HEK293 (cell line): ENCODE measurements at regions not wholly inside any gene's neighbourhood (a gene's known extent, or its start where the extent isn't known, plus 50 kb on each side); places are given as distances from the start of the nearest gene placed in this dataset.

Source experiments
- CTCF ChIA-PET: fragments of 350-600 bp; formaldehyde crosslinking; extraction: SDS; loops from one replicate; lab custom pipeline; 2021; ENCODE audit warnings: antibody characterized with exemption; lab: Yijun Ruan, JAX
- POLR2A ChIA-PET: fragments of 300-600 bp; formaldehyde crosslinking; extraction: SDS; loops from one replicate; lab custom pipeline; 2020; ENCODE audit warnings: antibody characterized with exemption, inconsistent platforms; lab: Yijun Ruan, JAX
- H3K27ac ChIP-seq: fragments of 200-500 bp; sonication (Bioruptor generic); 2 replicates; pipeline ENCODE4 v1.5.1; 2014; ENCODE audit warnings: low read depth, low read length, control low read depth, inconsistent platforms; ENCODE audit errors: extremely low read depth
- H3K36me3 ChIP-seq, 2 experiments: fragments of 200-500 bp in 1 of 2; sonication (Bioruptor generic) in 1 of 2; 1 replicate in 1 of 2; 2 replicates in 1 of 2; pipeline ENCODE4 v1.5.1; 2014 to 2017; ENCODE audit warnings: inconsistent platforms in 2 of 2, low read length in 2 of 2; ENCODE audit not compliant: control insufficient read depth in 2 of 2, insufficient read depth in 1 of 2
- H3K4me1 ChIP-seq: fragments of 200-500 bp; sonication (Bioruptor generic); 2 replicates; pipeline ENCODE4 v1.5.1; 2014; ENCODE audit warnings: mild to moderate bottlenecking, low read length, inconsistent platforms; ENCODE audit not compliant: control insufficient read depth, insufficient read depth
- H3K4me3 ChIP-seq: 2 replicates; pipeline ENCODE4 v1.5.1; 2011; ENCODE audit warnings: low read depth, mild to moderate bottlenecking, control low read depth, low read length, moderate library complexity
- H3K9me3 ChIP-seq: fragments of 200-500 bp; sonication (Bioruptor generic); 2 replicates; pipeline ENCODE4 v1.5.1; 2014; ENCODE audit warnings: low read depth, low read length, inconsistent platforms; ENCODE audit not compliant: control insufficient read depth, insufficient read depth
- KLF17 ChIP-seq: fragments of 450-650 bp; formaldehyde crosslinking; IDR thresholded peaks from 2 replicates; pipeline ENCODE4 v1.5.1; 2016; ENCODE audit warnings: missing biosample characterization, missing genetic modification characterization
- OVOL3 ChIP-seq: fragments of 450-650 bp; formaldehyde crosslinking; IDR thresholded peaks from 2 replicates; pipeline ENCODE4 v1.5.1; 2016; ENCODE audit warnings: missing biosample characterization, missing genetic modification characterization
- PRDM2 ChIP-seq: fragments of 450-650 bp; formaldehyde crosslinking; IDR thresholded peaks from 2 replicates; pipeline ENCODE4 v1.5.1; 2016; ENCODE audit warnings: missing biosample characterization, missing genetic modification characterization, borderline replicate concordance
- SALL2 ChIP-seq: fragments of 450-650 bp; formaldehyde crosslinking; IDR thresholded peaks from 2 replicates; pipeline ENCODE4 v1.5.0; 2017; ENCODE audit warnings: missing biosample characterization, mild to moderate bottlenecking, missing genetic modification characterization, borderline replicate concordance
- SP3 ChIP-seq: fragments of 450-650 bp; formaldehyde crosslinking; IDR thresholded peaks from 2 replicates; pipeline ENCODE4 v1.5.1; 2016; ENCODE audit warnings: missing biosample characterization, missing genetic modification characterization
- SP7 ChIP-seq: fragments of 450-650 bp; formaldehyde crosslinking; IDR thresholded peaks from 2 replicates; pipeline ENCODE4 v1.5.1; 2016; ENCODE audit warnings: missing biosample characterization, missing genetic modification characterization
- ZBTB21 ChIP-seq: fragments of 450-650 bp; formaldehyde crosslinking; IDR thresholded peaks from 2 replicates; pipeline ENCODE4 v1.5.1; 2017; ENCODE audit warnings: missing biosample characterization, missing genetic modification characterization
- ZBTB6 ChIP-seq: fragments of 450-650 bp; formaldehyde crosslinking; IDR thresholded peaks from 2 replicates; pipeline ENCODE4 v1.5.1; 2017; ENCODE audit warnings: missing biosample characterization, missing genetic modification characterization
- ZFP37 ChIP-seq: fragments of 450-650 bp; formaldehyde crosslinking; IDR thresholded peaks from 2 replicates; pipeline ENCODE4 v1.5.1; 2016; ENCODE audit warnings: missing biosample characterization, missing genetic modification characterization
- ZFP41 ChIP-seq: fragments of 450-650 bp; formaldehyde crosslinking; IDR thresholded peaks from 2 replicates; pipeline ENCODE4 v1.5.1; 2016; ENCODE audit warnings: missing biosample characterization, missing genetic modification characterization, borderline replicate concordance
- ZIC2 ChIP-seq: fragments of 450-650 bp; formaldehyde crosslinking; IDR thresholded peaks from 2 replicates; pipeline ENCODE4 v1.5.1; 2016; ENCODE audit warnings: missing biosample characterization, missing genetic modification characterization
- ZNF16 ChIP-seq: fragments of 450-650 bp; formaldehyde crosslinking; IDR thresholded peaks from 2 replicates; pipeline ENCODE4 v1.5.1; 2016; ENCODE audit warnings: low read depth, missing biosample characterization, missing genetic modification characterization
- ZNF214 ChIP-seq: fragments of 450-650 bp; formaldehyde crosslinking; IDR thresholded peaks from 2 replicates; pipeline ENCODE4 v1.5.1; 2017; ENCODE audit warnings: missing biosample characterization, mild to moderate bottlenecking, missing genetic modification characterization, borderline replicate concordance
- ZNF513 ChIP-seq: fragments of 450-650 bp; IDR thresholded peaks from 2 replicates; pipeline ENCODE4 v1.5.1; 2018; ENCODE audit warnings: missing biosample characterization, missing genetic modification characterization
- ZNF544 ChIP-seq: fragments of 450-650 bp; formaldehyde crosslinking; IDR thresholded peaks from 2 replicates; pipeline ENCODE4 v1.5.0; 2017; ENCODE audit warnings: missing biosample characterization, missing genetic modification characterization
- ZNF580 ChIP-seq: fragments of 450-650 bp; formaldehyde crosslinking; IDR thresholded peaks from 2 replicates; pipeline ENCODE4 v1.5.1; 2016; ENCODE audit warnings: missing biosample characterization, missing genetic modification characterization
- ZNF747 ChIP-seq: fragments of 450-650 bp; formaldehyde crosslinking; IDR thresholded peaks from 2 replicates; pipeline ENCODE4 v1.5.1; 2016; ENCODE audit warnings: missing biosample characterization, missing genetic modification characterization
- ZNF768 ChIP-seq: fragments of 450-650 bp; formaldehyde crosslinking; IDR thresholded peaks from 2 replicates; pipeline ENCODE4 v1.5.1; 2018; ENCODE audit warnings: missing biosample characterization, mild to moderate bottlenecking, missing genetic modification characterization
- ZNF830 ChIP-seq: fragments of 450-650 bp; IDR thresholded peaks from 2 replicates; pipeline ENCODE4 v1.5.0; 2018; ENCODE audit warnings: missing biosample characterization, missing genetic modification characterization, low read depth, mild to moderate bottlenecking, moderate library complexity
- ZSCAN18 ChIP-seq: fragments of 450-650 bp; formaldehyde crosslinking; IDR thresholded peaks from 2 replicates; pipeline ENCODE4 v1.5.1; 2016; ENCODE audit warnings: missing biosample characterization, missing genetic modification characterization
- ZSCAN5A ChIP-seq: fragments of 450-650 bp; formaldehyde crosslinking; IDR thresholded peaks from 2 replicates; pipeline ENCODE4 v1.5.1; 2016; ENCODE audit warnings: missing biosample characterization, missing genetic modification characterization

- Histone ChIP-seq H3K4me3 (no peak overlapping the region), H3K9me3 (no peaks in the 10 kb centered on the region), H3K4me1 (no peaks in the 10 kb centered on the region), H3K27ac (no peak overlapping the region), H3K36me3 (no peaks in the 10 kb centered on the region)
- no peak for TF ChIP-seq ZNF768
- no peak for TF ChIP-seq ZNF580 (tag by site-specific recombination)
- TF ChIP-seq ZFP41 (tag by site-specific recombination), result no peak
- TF ChIP-seq ZFP37, result no peak
- TF ChIP-seq ZSCAN5A (tag by site-specific recombination), result no peak
- no peak for TF ChIP-seq SALL2 (tag by site-specific recombination)
- TF ChIP-seq ZNF214 (tag by site-specific recombination), result no peak
- TF ChIP-seq ZSCAN18 (tag by site-specific recombination), result no peak
- no peak for TF ChIP-seq SP7 (tag by site-specific recombination)
- TF ChIP-seq OVOL3 (tag by site-specific recombination), result no peak
- TF ChIP-seq ZNF747, result no peak
- no peak for TF ChIP-seq ZNF544
- no peak for TF ChIP-seq ZNF513 (tag by site-specific recombination)
- no peak for TF ChIP-seq KLF17 (tag by site-specific recombination)
- TF ChIP-seq ZIC2 (tag by site-specific recombination), result no peak
- ChIA-PET POLR2A (no interaction called here), CTCF (interaction anchor here (0.6 kb wide), 1 partner anchor 21 kb away, joined by 4 read pairs; no protein-coding TSS in a partner anchor)
These were observed 196.1 kb upstream of the P2RY1 start for GRCh38 chr3:152638707-152639450.

- Histone ChIP-seq H3K4me1 (no peaks in the 10 kb centered on the region), H3K9me3 (no peaks in the 10 kb centered on the region), H3K27ac (no peak overlapping the region), H3K36me3 (no peaks in the 10 kb centered on the region), H3K4me3 (no peak overlapping the region)
- ChIA-PET CTCF (no interaction called here), POLR2A (no interaction called here)
- no peak for TF ChIP-seq PRDM2 (tag by site-specific recombination)
- TF ChIP-seq SP3 (tag by site-specific recombination), result no peak
- TF ChIP-seq ZBTB21 (tag by site-specific recombination), result no peak
- no peak for TF ChIP-seq ZBTB6 (tag by site-specific recombination)
- TF ChIP-seq ZNF16 (tag by site-specific recombination), result no peak
- no peak for TF ChIP-seq ZNF830
These were observed 193.7 kb upstream of the P2RY1 start for GRCh38 chr3:152641198-152641597.
